ENCODE measurements at regions not wholly inside any gene's neighbourhood (a gene's known extent, or its start where the extent isn't known, plus 50 kb on each side); places are given as distances from the start of the nearest gene placed in this dataset.
"Not testable (repeated sequence)": the region's sequence is repeated elsewhere in the genome, so short reads cannot be mapped to it uniquely, and the experiment has no call there.

DNA sequence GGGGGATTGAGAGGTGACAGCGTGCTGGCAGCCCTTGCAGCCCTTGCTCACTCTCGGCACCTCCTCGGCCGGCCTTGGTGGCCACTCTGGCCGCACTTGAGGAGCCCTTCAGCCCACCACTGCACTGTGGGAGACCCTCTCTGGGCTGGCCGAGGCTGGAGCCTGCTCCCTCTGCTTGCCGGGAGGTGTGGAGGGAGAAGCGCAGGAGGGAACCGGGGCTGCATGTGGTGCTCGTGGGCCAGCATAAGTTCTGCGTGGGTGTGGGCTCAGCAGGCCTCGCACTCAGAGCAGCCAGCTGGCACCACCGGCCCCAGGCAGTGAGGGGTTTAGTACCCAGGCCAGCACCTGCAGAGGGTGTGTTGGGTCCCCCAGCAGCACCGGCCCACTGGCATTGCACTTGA is 912.2 kb upstream of the ADGRB3 start:
- DNase-seq: no peak

- no peak for DNase-seq
Observed at GRCh38 chr6:67717281-67717680, 917.8 kb upstream of the ADGRB3 start.

DNA sequence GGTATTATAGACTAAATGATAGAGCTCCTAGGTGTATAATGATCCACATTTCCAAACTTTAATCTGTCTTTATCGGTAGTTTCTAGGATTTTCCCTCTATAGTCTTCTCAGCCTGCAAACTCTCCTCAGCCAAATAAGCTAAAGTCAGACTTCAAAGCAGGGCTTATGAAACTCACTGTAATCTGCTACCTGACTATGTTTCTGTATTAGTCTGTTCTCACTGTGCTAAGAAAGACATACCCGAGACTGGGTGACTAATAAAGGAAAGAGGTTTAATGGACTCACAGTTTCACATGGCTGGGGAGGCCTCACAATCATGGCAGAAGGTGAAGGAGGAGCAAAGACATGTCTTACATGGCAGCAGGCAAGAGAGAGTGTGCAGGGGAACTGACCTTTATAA is 928.7 kb upstream of the ADGRB3 start:
- no peak for DNase-seq

DNA sequence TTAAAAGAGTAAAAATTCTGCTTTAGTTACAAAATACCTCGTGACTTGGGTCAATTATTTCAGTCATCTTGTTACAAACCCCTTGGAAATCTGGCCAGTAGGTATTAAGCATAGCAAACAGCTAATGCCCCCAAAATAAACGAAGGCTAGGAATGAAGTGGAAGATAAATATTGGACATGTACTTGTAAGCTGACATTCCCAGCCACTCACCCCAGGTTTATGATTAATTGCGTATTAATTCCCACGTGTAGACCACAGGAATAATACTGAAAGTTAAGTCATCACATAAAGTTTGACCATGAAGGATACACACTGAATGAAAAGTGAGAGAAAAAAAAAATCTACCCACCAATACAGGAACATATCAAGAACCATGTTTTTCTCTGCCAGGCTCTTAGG is 936.5 kb upstream of the ADGRB3 start:
- no peak for DNase-seq

DNA sequence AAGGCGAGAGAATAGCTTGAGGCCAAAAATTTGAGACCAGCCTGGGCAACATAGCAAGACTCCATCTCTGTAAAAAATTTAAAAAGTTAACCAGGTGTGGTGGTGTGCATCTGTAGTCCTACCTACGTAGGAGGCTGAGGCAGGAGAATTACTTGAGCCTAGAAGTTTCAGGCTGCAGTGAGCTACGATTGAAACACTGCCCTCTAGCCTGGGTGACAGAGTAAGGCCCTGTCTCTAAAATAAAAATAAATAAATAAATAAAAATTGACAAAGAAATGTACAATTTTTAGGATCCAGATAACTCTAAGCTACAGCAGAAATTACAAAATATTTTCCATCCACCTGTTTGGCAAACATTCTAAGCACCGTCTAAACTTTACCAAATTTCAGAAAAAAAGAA is 941.0 kb upstream of the ADGRB3 start:
- DNase-seq: no peak

DNA sequence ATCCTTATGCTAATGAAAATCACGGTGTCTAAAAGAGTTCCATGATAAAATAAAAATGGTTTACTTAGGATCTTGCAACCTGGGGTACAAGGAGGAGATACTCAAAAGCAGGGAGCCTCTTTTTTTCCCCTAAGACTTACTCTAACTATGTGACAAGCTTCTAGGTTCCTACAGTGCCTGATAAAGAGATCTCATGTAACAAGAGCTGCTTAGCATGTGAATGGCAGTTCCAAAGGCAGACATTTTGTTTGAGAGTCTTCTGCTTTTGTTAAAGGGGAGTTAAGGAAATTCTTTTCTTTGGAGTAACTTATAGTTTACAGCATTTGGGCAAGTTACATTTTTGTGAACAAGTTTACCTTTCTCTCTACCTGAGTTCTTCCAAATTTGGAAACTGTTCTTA is 945.8 kb upstream of the ADGRB3 start:
- DNase-seq: no peak

- DNase-seq: no peak
Observed at GRCh38 chr6:67687396-67687795, 947.7 kb upstream of the ADGRB3 start.

GRCh38 chr6:67686225-67686624 is 948.9 kb upstream of the ADGRB3 start:
- DNase-seq: not testable (repeated sequence)

GRCh38 chr6:67683960-67684359 is 951.1 kb upstream of the ADGRB3 start:
- no peak for DNase-seq

GRCh38 chr6:67680297-67680932 is 954.7 kb upstream of the ADGRB3 start:
- no peak for DNase-seq

DNA sequence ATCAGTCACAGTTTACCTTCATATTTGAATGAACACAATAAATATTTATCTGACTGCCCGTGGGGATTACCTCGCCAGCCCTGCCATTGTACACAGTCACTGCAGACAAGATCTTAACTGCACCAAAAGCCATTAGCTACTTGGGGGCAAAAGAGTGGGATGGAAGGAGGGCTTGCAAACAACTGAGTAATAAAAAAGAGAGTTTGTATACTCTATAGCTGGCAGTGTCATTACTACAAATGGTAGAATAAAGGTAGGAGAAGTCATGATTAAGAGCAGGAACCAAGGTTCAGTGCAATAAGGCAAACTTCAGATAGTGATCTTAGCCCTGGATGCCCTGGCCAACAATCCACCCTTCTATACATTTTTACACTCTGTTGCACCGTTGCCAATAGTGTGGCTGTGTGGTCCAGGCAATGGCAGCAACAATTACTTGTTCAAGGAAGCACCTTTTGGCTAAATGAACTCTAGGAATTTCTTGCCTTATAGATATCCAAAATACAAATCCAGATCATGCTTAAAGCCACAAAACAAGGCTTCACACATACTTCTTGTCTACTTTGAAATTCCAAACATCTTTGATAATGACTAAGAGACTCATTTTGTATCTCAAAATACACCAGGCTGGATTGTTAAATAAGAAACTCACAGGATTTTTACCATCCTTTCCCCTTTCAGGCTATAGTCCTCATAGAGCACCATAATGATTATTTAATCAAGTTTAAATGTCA is 955.4 kb upstream of the ADGRB3 start:
- DNase-seq: no peak

DNA sequence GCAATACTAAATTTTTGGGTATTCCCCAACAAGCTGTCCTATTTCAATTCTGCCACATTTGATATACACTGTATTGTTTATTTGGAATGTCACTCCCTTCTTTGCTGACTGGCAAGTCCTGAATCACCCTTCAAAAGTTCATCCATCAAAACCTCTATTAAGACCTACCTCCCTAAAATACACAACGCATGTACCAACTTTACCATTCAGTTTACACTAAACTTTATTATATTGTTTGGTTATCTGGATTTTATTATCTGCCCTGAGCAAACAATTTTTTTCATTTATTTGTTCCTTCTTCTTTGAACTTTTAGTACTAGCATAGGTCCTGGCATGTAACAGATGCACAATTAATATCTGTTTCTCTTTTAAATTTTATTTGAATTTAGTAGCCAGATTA is 958.2 kb upstream of the ADGRB3 start:
- DNase-seq: no peak

GRCh38 chr6:67667637-67668422 is 967.3 kb upstream of the ADGRB3 start:
- DNase-seq: no peak

DNA sequence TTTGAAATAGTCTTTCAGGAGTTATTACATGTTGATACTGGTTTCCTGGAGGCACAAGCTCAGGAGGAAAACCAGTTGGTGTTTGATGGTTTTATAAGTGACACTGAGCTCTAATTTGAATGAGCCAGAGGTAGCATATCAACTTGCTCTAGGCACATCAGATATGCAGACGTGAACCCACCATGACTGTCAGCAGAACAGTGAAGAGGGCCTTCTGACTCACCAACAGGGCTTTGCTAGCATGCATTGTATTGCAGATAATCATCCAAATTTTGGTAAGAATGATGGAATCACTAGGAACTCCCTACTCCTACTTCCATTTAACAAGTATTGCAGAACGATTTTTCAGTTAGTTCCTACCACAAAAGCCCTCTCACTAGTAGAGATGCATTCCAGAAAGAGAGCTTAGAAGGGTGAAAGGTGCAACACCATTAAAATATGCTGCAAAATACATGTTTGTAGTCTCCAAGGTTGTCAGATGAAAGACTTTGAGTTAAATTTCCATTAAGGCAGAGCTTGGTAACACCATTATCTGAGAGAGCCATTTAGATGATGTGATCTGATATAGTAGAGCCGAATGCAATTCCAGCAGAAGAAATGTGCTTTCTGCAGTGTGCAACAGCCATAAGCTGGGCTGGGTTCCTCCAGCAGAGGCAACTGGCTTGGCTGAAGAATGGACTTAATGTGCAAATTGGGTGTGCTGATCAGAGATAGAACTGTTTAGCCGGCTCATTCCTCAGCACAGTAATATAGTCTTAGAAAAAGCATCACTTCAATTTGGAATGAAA is 968.7 kb upstream of the ADGRB3 start:
- no peak for DNase-seq

- DNase-seq: no peak
Observed at GRCh38 chr6:67664942-67665341, 970.1 kb upstream of the ADGRB3 start.

- DNase-seq: no peak
Observed at GRCh38 chr6:67663105-67663895, 971.8 kb upstream of the ADGRB3 start.

DNA sequence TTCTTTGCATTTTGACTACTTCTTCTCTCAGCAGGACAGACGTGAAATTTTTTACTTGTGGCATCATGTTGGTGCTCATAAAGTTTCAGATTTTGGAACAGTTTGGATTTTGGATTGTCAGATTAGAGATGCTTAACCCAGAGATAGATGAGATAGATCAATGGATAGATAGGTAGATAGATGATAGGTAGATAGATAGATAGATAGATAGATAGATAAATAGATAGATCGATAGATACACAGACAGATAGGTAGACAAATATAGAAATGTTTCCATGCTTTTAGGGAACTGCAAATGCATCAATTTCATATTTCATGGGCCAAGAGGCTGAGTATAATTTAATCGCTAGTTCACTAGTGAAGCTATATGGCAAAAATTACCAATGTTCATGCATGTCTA is 981.5 kb upstream of the ADGRB3 start:
- no peak for DNase-seq

DNA sequence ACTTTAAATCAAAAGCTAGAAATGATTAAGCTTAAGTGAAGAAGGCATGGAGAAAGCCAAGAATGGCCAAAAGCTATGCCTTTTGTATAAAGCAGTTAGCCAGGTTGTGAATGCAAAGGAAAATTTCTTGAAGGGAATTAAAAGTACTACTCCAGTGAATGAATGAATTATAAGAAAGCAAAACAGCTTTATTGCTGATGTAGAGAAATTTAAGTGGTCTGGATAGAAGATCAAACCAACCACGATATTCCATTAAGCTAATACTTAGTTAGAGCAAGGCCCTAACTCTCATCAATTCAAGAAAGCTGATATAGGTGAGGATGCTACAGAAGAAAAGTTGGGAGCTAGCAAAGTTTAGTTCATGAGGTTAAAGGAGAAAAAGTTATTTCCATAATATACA is 988.5 kb upstream of the ADGRB3 start:
- DNase-seq: no peak

DNA sequence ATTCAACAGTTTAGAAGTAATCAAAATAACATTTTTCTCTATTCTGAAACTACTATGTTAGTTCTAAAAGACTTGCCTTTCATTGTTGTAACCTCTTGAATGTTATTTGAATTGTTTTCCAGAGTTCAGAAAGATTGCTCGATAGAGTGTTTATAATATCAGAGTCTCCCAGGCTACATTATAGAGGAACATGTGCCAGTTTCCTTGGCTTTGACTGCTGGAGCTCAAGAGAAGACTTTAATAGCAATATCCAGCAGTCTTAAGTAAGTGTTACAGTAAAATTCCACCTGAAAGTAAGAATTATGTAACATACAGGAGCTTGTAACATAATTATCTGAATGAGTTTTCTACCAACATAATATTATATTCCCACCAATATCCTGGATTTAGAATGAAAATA is 991.8 kb upstream of the ADGRB3 start:
- no peak for DNase-seq

DNA sequence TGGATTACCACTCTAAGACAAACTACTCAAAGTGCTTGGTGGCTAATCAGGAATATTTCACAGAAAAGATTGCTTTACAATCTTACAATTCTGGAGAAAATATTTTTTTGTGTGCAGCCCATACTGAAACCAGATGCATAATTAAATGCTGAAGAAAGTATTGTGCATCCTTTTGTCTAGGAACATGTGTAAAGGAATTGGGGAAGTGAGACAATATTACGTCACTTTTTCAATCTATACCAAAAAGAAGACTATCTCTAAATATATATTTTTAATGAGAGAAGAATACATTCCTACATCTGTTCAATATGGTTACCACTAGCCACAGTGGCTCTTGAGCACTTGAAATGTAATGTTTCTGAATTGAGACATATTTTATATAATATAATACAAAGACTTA is 992.5 kb upstream of the ADGRB3 start:
- DNase-seq: no peak

DNA sequence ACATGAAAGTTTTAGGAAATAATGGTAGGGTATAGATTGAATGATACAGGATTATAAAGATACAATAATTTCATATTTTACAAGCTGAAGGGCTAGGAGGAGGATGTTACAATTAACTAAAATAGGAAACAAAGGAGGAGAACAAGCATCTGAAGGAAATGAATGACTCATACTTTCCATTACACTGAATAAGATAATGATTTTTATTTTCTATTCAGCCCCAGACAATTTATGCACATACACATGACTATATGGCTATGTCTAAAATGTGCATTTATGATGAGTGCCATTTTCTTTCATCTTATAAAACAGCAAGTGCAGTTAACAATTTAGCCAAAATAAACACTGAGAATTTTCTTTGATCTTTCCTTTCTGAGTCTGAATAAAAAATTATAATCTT is 994.6 kb upstream of the ADGRB3 start:
- DNase-seq: no peak

DNA sequence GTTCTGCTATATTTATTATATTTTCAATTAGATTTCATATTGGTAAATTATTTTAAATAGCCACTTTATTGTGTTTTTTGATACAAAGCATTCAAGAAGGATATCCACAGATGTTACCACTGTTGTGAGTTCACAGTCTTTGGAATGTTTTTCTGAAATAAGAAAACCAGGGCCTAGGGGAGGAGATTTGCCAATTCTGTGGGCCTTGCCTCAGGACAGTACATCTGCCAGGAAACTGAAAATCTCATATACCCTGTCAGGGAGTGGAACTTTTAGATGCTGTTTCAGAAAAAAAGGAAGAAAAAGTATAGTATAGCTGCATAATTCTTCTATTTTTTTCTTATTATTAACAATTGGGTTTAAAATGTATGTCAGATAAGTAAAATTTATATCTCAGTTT is 995.9 kb upstream of the ADGRB3 start:
- DNase-seq: no peak

- DNase-seq: no peak
Observed at GRCh38 chr6:67634199-67634598, 1000.9 kb upstream of the ADGRB3 start.

Data from NCI-H1694 (cell line).